ENCODE measurements at regions not wholly inside any gene's neighbourhood (a gene's known extent, or its start where the extent isn't known, plus 50 kb on each side); places are given as distances from the start of the nearest gene placed in this dataset.
A peak's percentile ranks its signal among the peaks of the same experiment; 100 is the strongest.
"Not testable (repeated sequence)": the region's sequence is repeated elsewhere in the genome, so short reads cannot be mapped to it uniquely, and the experiment has no call there.

DNA sequence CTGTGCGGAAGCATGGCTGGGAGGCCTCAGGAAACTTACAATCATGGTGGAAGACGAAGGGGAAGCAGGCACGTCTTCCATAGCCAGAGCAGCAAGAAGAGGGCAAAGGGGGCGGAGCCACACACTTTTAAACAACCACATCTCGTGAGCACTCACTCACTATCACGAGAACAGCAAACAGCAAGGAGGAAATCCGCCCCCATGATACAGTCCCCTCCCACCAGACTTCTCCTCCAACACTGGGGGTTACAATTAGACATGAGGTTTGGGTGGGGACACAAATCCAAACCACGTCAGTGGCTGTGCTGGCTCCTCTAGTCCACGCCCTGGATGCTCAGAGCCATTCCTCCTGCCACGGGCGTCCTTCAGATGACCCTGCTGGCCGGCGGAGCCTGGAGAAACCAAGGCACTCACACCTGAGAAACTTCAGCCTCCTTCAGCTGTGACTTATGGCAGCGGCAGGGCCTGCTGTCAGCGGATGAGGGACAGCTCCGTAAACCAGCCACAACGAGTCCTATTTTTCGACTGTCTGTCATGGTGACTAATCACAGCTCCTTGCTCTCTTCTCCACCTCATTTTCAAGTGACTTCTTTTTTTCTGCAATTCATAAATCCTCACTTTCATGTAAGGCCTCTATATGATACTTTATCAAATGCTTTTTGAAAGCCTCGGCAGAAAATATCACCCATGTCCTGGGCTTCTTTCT is 167.9 kb upstream of the PFKP start:
- H3K36me3 Mint-ChIP-seq = no peaks in the 10 kb centered on the region

DNA sequence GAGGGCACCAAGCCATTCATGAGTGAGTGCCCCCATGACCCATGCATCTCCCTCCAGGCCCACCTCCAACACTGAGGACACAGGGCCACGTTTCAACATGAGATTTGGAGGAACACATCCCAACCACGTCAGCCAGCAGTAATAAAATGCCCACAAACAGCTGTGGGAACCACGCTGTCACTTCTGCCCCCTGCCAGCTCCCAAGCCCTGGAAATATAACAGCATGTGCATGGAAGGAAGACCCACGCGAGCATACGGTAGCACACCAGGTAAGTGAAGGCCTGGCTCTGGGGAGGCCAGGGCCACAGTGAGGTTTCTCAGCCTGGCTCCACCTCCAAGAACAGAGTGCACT is 168.9 kb upstream of the PFKP start:
- Mint-ChIP-seq H3K27me3 (peaks cover 2% of the 10 kb centered on the region), H3K36me3 (no peaks in the 10 kb centered on the region), H3K4me3 (no peak overlapping the region), H3K27ac (no peak overlapping the region), H3K9me3 (no peaks in the 10 kb centered on the region), H3K4me1 (no peaks in the 10 kb centered on the region)

More for the DNA sequence above, 167.9 kb upstream of the PFKP start:
- H3K4me3 Mint-ChIP-seq = no peak overlapping the region
- H3K27ac Mint-ChIP-seq = no peak overlapping the region
- H3K4me1 Mint-ChIP-seq = no peaks in the 10 kb centered on the region
- peaks cover 6% of the 10 kb centered on the region for H3K27me3 Mint-ChIP-seq
- H3K9me3 Mint-ChIP-seq = no peaks in the 10 kb centered on the region

DNA sequence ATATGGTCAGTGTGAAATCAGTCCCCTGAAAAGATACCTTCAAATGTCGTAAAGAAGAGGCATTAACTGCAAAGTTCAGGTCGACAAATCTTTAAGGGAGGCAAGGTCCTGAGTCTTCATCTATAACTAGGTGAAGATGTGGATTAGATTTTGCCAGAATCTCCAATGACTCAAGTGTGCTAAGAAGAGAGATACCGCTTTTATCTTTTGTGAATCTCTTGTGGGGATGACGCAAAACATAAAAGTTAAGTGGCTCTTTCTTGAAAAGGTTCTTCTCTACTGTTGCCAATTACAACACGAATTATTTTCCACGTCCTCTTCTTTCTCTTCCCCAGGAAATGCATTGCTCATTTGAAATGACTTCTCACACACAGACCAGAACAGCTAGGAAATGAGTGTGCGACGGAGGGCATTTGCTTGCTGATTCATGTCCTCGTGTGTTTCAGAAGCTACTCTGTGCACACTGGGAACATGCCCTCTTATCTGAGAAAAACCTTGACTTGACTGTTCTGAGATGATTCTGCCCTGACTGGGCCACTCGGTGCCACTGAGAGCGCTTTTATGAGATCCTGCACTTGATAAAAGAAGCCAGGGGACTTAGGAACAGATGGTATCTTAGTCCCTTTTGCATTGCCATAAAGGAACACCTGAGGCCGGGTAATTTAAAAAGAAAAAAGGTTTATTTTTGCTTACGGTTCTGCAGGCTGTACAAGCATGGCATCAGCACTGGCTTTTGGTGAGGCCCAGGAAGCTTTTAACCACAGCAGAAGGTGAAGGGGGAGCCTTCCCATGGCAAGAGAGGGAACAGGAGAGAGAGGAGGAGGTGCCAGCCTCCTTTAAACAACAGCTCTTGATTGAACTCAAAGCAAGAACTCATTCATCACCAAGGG is 169.5 kb upstream of the PFKP start:
- Mint-ChIP-seq H3K36me3 (no peaks in the 10 kb centered on the region), H3K27ac (no peak overlapping the region), H3K4me3 (no peak overlapping the region), H3K27me3 (peaks cover 5% of the 10 kb centered on the region), H3K4me1 (no peaks in the 10 kb centered on the region), H3K9me3 (no peaks in the 10 kb centered on the region)

DNA sequence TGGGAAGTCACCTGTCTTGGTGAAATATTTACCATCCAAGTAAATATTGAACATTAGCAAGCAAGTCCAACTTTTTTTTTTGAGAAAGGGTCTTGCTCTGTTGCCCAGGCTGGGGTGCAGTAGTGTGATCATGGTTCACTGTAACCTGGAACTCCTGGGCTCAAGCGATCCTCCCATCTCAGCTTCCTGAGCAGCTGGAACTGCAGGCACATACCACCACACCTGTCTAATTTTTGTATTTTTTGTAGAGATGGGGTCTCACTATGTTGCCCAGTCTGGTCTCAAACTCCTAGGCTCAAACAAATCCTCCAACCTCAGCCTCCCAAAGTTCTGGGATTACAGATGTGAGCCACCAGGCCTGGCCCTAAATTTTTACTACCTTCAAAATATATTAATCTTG is 171.0 kb upstream of the PFKP start:
- not testable (repeated sequence) for H3K27me3 Mint-ChIP-seq, H3K27ac Mint-ChIP-seq, H3K4me3 Mint-ChIP-seq, H3K4me1 Mint-ChIP-seq, H3K9me3 Mint-ChIP-seq, H3K36me3 Mint-ChIP-seq

DNA sequence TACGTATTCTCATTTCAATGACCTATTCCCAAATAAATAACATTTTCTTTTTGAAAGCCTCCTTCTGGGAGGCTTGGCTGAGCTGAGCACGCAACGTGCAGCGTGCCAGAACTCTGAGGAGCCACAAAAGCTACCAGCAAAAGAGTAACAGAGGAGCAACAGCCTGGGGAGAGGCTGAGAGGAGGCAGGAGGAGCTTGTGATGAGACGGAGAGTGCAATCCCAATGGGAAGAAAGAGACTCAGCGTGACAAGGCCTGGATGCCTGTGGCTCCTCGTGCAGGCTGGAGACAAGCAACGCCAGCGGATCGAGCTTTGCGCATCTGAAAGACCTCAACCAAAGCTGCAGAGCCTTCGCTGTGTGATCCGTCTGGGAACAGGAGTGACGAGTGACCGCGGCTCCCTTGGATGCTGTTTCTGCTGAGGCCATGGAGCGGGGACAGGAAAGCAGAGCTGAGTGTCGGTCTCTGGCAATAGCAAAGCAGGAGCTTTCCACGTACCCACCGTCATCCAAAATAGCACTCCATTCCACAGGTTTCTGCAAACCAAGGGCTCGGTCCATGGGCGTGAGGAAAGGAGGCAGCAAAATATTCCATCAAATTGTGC is 171.7 kb upstream of the PFKP start:
- no peaks in the 10 kb centered on the region for H3K36me3 Mint-ChIP-seq
- peaks cover 5% of the 10 kb centered on the region for H3K27me3 Mint-ChIP-seq
- no peak overlapping the region for H3K4me3 Mint-ChIP-seq
- no peaks in the 10 kb centered on the region for H3K9me3 Mint-ChIP-seq
- no peaks in the 10 kb centered on the region for H3K4me1 Mint-ChIP-seq
- peak overlapping the region; percentile 85 for H3K27ac Mint-ChIP-seq

DNA sequence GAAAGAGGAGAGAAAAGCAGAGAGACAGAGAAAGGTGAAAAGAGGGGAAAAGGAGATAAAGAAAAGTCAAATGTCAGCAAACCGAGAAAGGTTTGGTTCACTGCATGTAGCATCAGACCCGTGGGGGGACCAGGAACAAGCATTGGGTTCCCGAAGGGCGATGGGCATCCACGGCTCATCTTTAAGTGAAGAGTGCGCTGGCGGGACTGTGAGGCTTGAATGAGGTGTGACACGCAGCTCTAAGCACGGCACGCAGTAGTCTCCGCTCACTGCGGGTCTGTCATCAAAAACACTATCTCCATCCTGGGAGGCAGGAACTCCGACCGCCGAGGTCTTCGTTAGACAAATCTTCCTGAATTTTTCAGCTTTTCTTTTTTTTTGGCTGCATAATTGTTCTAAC is 173.4 kb upstream of the PFKP start:
- H3K9me3 Mint-ChIP-seq = no peaks in the 10 kb centered on the region
- peaks cover 5% of the 10 kb centered on the region for H3K27me3 Mint-ChIP-seq
- H3K36me3 Mint-ChIP-seq = no peaks in the 10 kb centered on the region
- H3K27ac Mint-ChIP-seq = no peak overlapping the region
- H3K4me3 Mint-ChIP-seq = no peak overlapping the region
- no peaks in the 10 kb centered on the region for H3K4me1 Mint-ChIP-seq

DNA sequence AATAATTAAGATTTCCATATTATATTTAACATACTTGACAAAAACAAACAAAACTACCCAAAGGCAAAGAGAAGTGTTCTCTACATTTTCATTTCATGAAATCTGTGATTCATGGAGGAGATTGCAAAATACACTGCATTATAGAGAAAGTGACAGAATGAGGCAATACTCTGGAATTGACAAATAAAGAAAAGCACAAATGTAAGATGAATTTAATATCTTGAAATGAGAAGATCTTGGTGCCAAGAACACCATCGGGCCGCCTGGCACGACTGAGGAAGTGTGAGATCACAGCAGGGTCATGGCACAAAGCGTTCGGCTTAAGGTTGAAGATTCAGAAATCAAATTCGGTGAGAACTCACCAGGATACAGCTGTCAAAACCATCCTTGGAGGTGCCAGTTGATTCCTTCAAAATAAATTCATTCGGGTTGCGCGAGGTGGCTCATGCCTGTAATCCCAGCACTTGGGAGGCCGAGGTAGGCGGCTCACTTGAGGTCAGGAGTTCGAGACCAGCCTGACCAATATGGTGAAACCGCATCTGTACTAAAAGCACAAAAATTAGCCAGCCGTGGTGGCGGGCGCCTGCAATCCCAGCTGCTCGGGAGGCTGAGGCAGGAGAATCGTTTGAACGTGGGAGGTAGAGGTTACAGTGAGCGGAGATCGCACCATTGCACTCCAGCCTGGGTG is 174.0 kb upstream of the PFKP start:
- peaks cover 5% of the 10 kb centered on the region for H3K27me3 Mint-ChIP-seq
- no peak overlapping the region for H3K4me3 Mint-ChIP-seq
- H3K4me1 Mint-ChIP-seq = no peaks in the 10 kb centered on the region
- H3K27ac Mint-ChIP-seq = no peak overlapping the region
- no peaks in the 10 kb centered on the region for H3K36me3 Mint-ChIP-seq
- H3K9me3 Mint-ChIP-seq = no peaks in the 10 kb centered on the region

DNA sequence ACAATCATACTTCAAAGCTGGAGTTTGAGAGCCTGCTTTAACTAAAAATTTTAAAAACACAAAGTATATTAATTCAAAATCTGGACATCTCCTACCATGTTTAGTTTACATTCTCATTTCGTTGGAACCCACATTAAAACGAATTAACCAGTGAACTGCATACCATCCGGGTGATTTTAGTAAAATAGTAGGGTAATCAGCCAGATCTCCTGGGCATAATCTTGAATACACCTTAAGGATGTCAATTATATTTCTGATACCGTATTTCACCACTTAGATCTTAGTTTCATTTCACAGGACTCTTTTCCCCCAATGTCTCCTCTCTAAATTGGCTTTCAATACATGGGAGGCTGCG is 175.6 kb upstream of the PFKP start:
- peaks cover 5% of the 10 kb centered on the region for H3K27me3 Mint-ChIP-seq
- H3K4me1 Mint-ChIP-seq = no peaks in the 10 kb centered on the region
- H3K27ac Mint-ChIP-seq = no peak overlapping the region
- H3K36me3 Mint-ChIP-seq = no peaks in the 10 kb centered on the region
- no peaks in the 10 kb centered on the region for H3K9me3 Mint-ChIP-seq
- no peak overlapping the region for H3K4me3 Mint-ChIP-seq

DNA sequence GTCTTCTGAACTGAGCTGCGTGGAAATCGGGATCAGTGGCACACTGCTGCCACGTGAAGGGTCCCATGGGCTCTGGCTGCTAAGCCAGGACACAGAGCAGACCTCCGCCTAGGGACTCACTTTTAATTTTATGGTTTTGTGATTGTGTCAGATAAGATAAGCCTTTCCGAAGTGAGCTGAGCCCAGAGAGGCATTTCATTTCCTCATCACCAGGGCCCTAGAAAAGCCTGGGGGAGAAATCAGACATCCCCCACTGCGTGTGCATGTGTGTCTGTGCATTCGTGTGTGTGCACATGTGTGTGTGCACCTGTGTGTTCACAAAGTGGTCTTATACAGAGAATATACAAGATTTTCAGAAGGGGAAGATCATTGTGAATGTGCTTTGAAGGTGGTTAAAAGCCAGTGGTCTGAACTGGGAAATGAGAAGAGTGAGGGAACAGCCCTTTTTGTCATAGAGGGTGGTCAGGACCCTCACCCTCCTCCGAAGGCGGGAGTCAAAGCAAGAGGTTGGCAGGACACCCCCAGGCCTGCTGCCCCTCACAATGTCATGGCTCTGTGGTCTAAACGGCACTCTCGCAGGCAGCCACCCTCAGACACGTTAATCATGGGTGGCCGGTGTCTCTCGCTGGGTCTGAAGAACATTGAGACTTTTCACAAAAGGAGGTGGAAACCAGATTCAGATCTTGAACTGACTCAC is 176.1 kb upstream of the PFKP start:
- H3K27me3 Mint-ChIP-seq = peaks cover 5% of the 10 kb centered on the region
- H3K4me3 Mint-ChIP-seq = no peak overlapping the region
- no peaks in the 10 kb centered on the region for H3K4me1 Mint-ChIP-seq
- no peaks in the 10 kb centered on the region for H3K9me3 Mint-ChIP-seq
- no peak overlapping the region for H3K27ac Mint-ChIP-seq
- no peaks in the 10 kb centered on the region for H3K36me3 Mint-ChIP-seq

DNA sequence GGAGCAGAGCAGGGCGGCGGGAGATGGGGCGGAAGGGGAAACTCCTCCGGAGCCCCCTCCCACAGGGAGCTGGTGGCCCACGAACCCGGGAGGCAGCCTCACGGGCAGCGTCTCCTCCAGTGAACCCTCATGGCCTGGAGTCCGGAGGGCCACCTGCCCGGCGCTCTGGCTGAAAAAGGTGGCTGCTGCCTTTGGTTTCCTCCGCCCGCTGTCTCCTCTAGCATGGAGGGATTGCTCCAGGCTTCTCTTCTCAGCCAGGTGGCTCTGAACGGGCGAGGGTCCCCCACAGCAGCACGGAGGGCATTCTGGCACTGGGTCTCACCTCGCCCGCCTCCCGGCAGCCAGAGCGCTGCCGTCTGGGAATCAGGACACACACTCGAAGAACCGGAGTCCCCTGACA is 177.3 kb upstream of the PFKP start:
- Mint-ChIP-seq H3K4me1 (no peaks in the 10 kb centered on the region), H3K4me3 (no peak overlapping the region)

DNA sequence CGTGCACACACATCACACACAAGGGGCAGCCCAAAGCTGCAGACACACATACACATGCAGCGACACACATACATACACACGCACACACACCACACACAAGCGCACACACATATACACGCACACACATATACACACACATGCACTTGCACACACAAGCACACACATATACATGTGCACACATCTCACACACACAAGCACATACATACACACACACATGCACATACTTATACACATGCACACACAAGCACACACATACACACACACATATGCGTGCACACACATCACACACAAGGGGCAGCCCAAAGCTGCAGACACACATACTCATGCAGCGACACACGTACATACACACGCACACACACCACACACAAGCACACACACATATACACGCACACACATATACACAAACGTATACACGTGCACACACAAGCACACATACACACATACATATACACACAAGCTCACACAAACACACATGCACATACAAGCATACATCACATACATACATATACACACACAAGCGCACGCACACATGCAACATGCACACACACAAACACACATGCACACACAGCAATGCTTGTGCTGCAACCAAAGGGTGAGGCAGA is 178.8 kb upstream of the PFKP start:
- H3K36me3 Mint-ChIP-seq = no peaks in the 10 kb centered on the region
- peaks cover 4% of the 10 kb centered on the region for H3K27me3 Mint-ChIP-seq
- no peaks in the 10 kb centered on the region for H3K9me3 Mint-ChIP-seq
- no peak overlapping the region for H3K27ac Mint-ChIP-seq
- no peaks in the 10 kb centered on the region for H3K4me1 Mint-ChIP-seq
- no peak overlapping the region for H3K4me3 Mint-ChIP-seq

More for the DNA sequence above, 177.3 kb upstream of the PFKP start:
- Mint-ChIP-seq H3K36me3 (no peaks in the 10 kb centered on the region), H3K27ac (no peak overlapping the region), H3K27me3 (peaks cover 4% of the 10 kb centered on the region), H3K9me3 (no peaks in the 10 kb centered on the region)

DNA sequence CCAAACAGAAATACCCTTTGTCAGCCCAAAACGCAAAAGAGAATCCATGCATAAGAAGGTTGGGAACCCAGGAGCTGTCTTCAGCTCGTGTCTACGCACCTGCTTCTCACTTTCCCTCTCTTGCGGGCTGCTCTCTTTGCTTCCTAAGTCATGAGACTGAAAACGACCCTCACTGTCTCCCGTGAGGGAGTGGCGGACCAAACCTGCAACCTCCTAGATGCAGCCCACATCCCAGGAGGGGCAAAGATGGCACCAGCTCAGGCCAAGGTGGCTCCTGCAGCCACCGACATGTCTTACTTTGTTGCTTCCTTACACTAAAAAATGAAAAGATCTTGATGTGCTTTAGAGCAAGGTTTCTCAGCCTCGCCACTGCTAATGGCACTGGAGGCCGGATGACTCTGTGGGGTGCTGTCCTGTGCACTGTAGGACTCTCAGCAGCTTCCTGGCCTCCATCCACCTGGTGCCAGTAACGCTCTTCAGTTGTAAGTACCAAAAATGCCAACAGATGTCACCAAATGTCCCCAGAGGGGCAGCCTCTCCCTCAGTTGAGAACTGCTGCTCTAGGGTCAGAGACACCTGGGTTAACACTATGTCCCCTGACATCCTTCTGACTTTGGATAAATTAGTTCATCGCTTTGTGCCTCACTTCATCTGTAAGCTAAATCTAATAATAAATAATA is 179.8 kb upstream of the PFKP start:
- H3K27ac Mint-ChIP-seq = no peak overlapping the region
- H3K27me3 Mint-ChIP-seq = peaks cover 1% of the 10 kb centered on the region
- no peaks in the 10 kb centered on the region for H3K4me1 Mint-ChIP-seq
- no peak overlapping the region for H3K4me3 Mint-ChIP-seq
- no peaks in the 10 kb centered on the region for H3K36me3 Mint-ChIP-seq
- no peaks in the 10 kb centered on the region for H3K9me3 Mint-ChIP-seq

DNA sequence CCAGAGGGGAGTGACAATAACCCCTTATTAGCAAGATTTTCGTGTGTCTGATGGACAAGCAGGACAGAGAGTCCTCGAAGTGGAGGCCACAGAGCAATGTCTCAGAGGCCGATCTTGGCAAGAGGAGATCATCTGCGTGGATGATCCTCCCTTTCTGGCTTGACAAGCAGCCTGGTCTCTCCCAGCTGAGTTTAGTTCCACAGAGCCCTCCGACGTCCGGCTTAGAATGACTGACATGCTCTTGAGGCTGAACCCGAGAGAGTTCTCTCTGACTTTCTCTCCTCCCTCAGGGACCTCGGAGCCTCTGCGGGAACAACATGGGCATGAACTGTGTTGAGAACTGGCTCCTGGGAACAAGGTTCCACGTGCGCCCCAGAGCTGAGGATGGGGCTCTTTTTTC is 180.7 kb upstream of the PFKP start:
- Mint-ChIP-seq H3K4me3 (no peak overlapping the region), H3K4me1 (no peaks in the 10 kb centered on the region), H3K27me3 (peaks cover 5% of the 10 kb centered on the region), H3K36me3 (no peaks in the 10 kb centered on the region), H3K9me3 (no peaks in the 10 kb centered on the region), H3K27ac (no peak overlapping the region)

DNA sequence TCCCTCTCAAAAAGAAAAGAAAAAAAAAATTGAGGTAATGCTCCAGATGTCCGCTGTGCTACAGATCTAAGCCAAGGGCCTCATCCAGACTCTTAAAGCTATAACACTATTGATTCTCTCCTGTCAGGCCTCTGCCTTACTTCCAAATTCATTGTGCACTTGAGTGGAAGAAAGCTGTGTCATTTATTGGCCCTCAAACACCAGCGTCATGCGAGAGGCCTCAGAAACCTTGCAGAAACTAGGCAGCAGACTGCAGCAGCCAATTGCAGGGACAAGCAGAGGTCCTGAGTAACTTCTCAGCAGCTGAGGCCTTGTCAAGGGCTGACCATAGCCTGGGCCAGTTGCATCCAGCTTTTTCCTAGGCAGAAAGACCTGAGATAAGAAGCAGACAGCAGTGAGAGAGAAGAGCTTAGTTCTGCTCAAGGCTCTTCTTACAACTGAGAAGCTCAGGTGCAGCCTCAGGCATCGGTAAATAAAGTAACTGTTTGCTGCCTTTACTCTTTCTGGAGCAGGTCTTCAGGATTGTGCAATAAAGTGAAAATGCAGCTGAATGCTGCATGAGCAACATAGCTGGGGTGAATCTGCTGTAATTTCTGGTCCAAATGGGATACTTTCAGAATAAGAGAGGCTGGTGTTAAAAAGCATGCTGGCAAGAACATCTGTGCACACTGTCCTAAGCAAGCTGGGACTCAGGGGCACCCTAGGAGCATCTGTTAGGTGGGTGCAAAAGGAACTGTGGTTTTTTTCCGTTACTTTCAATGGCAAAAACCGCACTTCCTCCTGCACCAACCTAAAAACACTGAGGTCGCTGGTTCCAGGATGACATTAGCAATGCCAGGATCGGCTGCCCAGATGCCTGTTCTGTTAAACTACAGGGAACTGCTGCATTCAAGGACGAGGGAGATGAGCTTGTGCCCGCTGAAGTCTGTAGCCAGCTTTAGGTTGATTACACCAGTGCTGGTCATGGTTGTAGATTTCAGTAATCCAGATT is 181.8 kb upstream of the PFKP start:
- Mint-ChIP-seq H3K27me3 (peaks cover 5% of the 10 kb centered on the region), H3K4me3 (no peak overlapping the region), H3K27ac (no peak overlapping the region), H3K4me1 (no peaks in the 10 kb centered on the region), H3K36me3 (no peaks in the 10 kb centered on the region), H3K9me3 (no peaks in the 10 kb centered on the region)

All from activated naive CD4-positive, alpha-beta T cell treated with anti-CD3 and anti-CD28 coated beads, Interleukin-2, amount 50 U/mL, for 24 hours (primary cell).